GM21723 (cell line): ENCODE measurements at regions not wholly inside any gene's neighbourhood (a gene's known extent, or its start where the extent isn't known, plus 50 kb on each side); places are given as distances from the start of the nearest gene placed in this dataset.
"Not testable (repeated sequence)": the region's sequence is repeated elsewhere in the genome, so short reads cannot be mapped to it uniquely, and the experiment has no call there.

ENCODE experiments used
- ATAC-seq: cut with Tn5 transposase; IDR thresholded peaks from one replicate; pipeline ENCODE4 v1.9.1; 2021; ENCODE audit warnings: mild to moderate bottlenecking, moderate library complexity; ENCODE audit not compliant: unreplicated experiment

DNA sequence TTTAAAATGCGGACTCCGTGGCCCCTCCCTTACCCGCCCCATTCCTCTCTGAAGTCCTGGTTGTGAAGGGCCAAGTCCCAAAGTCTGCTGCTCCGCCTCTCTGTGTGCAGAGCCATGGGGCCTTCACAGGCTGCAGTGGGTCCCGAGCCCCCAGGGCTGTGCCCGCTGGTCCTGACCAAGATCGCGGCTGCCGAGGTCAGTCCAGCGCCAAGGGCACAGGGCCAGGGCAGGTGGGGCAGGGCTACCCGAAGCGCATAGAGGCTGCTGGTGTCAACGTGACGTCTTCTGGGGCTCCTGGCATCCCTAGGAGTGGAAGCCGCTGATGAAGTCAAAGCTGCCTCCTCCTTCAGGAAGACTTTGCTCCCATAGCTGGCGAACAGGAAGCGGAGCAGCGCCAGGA, 858.8 kb downstream of the TUBA3C start:
- ATAC-seq = not testable (repeated sequence)

DNA sequence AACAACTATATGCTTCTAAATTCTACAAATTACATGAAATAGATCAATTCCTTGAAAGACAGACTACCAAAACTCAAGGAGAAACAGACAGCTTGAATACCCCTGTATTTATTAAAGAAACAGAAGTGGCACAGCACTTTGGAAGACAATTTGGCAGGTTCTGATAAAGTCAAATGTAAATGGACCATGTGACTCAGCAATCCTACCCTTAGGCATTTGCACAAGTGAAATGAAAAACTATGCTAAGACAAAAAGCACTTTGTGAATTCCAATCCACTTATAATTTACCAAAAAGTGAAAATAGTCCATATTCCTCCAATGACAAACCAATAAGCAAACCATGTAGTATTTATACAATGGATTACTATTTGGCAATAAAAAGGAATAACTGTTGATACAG, 862.0 kb downstream of the TUBA3C start:
- ATAC-seq = not testable (repeated sequence)

DNA sequence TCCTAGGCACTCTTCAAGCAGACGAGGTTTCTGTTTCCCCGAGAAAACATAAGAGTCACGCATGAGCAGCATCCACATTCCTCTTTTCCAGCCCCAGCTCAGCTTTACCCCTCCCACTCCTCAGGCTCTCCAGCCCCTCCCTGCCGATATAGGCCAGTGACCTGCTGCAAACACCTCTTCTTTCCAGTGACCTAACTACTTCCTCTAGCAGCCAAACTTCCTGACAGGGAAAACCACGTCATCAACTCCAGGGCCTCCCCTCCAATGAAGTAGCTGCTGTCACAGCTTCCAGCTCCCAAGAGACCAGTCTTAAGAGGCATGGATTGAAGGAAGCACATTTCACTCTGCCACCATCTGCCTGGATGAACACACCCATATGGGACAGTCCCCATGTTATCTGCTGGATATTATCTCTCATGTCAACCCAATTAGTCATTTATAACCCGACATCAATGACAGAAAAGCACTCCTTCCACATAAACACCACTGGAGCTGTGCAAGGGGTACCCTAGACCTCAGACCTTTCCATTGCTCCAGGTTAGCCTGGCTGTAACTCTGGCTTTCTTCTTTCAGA, 878.3 kb downstream of the TUBA3C start:
- not testable (repeated sequence) for ATAC-seq

DNA sequence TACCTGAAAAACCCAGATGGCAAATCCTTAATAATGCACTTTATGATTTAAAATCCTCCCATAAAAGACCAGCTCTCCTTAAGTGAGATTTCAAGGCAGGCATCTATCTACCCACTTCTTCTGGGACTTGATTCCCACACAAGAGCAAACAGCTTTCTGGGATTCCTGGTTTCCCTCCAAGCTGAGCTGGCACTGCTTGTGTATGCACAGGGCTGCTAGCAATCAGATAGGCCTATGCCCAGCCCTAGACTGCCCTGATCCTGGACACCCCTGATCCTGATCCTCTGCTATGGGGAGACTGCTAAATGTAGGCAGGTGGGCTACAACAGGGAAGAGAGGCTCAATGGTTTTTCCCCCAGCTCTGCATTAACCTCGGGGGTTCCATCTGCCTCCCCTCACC, 880.7 kb downstream of the TUBA3C start:
- ATAC-seq = not testable (repeated sequence)

DNA sequence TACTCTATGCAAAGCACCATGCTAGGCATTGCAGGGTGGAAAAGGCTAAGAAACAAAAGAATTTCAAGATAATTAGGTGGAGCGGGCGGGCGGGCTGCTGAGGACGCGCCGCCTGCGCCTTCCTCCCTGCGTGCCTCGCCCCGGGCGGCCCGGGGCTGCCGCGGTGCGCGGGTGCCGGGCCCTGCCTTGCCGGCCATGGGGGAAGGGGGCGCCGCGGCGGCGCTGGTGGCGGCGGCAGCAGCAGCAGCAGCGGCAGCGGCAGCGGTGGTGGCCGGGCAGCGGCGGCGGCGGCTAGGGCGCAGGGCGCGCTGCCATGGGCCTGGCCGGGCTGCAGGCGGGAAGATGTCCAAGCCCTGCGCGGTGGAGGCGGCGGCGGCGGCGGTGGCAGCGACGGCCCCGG, 884.3 kb downstream of the TUBA3C start:
- not testable (repeated sequence) for ATAC-seq

DNA sequence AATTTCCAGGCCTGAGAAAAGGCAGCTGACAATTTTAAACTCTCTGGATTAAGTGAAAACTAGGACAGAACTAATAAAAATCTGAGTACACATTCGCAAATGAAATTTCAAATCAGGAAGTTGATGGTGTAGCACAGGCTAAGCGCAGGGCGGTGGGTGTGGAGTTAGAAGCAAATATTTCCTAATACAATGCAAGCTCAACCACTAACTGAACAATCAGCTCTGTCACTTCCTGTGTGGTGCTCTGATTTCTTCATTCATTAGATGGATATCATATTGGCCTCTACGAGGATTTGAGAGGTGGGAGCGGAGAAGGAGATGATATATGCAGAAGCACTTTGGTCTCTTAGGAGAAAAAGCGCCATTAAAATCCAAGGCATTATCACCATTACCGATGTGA, 885.0 kb downstream of the TUBA3C start:
- ATAC-seq = not testable (repeated sequence)

DNA sequence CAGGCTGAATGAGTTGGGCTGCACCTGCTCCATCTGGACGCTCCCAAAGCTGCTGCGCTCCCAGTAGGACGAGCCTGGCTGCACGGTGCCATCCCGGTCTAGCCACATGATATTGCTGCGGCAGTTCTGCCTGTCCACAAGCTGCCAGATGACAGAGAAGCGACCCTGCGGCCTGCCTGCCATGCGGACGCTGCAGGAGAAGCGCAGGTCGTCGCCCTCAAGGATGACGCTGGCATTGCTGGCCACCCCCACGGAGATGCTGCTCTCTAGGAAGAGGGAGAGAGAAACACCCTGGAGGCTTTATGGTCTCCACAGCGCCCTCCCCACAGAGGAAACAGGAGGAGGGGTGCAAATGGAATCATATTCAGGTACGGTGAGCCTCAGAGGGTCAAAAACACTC, 887.3 kb downstream of the TUBA3C start:
- not testable (repeated sequence) for ATAC-seq

DNA sequence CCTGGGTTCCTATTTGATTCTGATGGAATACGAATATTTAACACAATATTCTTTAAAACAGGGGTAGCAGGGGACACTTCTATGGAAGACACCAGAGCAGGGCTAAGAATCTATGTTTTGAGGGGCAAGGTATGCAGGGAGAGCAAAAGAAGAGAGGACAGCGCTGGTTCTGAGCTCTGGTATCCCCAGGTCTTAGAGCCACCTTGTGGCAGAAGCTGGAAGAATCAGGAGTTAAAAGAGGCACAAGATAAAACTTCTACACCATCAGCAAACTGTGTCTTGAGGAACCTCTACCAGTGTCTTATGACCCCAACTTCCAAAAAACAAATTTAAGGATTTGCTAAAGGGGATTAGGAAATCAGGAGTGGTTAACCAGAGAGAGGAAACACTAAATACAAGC, 894.8 kb downstream of the TUBA3C start:
- ATAC-seq = not testable (repeated sequence)

DNA sequence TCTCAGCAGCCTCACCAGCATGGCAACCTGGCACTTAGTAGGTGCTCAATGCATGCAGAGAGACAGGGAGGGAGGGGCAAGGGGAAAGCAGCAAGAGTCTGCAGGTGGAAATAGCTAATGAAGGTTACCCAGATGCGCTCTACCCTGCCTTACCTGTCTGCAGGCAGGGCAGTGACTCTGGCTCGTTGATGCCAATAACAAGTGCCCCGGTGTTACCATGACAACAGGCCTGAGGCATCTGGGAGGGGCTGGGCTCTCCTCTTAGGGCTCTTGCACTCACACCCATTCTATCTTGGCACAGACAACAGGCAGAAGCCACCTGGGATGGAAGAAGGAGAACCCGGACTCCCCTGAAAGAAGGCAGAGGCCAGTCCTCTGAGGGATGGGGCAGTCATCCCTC, 896.0 kb downstream of the TUBA3C start:
- ATAC-seq = not testable (repeated sequence)

DNA sequence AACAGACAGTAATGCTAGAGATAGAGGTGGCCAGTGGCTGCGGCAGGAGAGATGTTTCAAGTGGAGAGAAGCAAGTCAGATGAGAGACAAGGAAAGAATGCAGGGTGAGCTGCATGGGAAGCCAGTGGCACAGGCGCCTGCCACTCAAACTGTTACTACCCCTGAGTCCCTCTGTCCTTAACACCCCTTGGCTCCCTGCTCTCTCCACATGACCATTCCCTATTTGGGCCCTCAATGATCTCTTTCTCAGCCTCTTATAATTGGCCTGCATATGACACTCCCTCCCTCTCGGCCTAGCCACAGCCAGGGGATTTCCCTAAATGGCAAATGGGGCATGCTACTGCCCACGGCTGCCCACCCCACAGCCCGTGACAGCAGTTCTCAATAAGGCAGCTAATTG, 897.6 kb downstream of the TUBA3C start:
- ATAC-seq = not testable (repeated sequence)

DNA sequence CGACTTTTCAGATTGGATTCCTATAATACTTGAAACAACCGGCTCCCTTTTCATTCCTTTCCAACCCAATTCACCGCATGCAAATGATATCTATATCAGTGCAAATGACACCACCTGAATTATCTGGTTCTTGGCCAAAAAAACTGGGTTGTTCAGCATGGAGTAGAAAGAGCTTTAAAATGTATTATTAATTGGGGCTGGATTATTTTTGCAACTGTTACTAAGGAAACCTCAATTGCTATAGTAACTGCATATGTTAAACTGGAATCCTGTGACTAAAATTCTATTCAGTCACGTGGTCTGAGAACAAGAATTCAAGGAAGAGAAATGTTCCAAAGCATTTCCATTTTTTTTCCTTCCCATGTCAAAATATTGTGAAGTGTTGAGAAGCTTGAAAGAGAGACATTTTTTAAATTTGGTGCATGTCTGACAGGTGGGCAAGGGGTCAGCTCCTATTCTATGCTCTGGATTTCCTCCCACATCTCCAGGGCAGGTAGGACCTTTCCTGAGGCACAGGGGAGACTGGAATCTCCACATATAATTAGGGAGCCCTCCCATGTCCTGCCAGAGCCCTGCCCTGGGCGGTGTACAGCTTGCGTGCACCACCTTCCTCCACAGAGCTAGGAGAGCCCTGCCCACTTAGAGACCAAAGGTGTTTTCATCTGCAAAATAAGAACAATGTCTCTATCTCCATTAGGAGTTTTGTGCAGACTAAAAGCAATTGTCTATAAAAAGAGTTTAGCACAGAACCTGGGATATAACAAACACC, 899.6 kb downstream of the TUBA3C start:
- not testable (repeated sequence) for ATAC-seq

DNA sequence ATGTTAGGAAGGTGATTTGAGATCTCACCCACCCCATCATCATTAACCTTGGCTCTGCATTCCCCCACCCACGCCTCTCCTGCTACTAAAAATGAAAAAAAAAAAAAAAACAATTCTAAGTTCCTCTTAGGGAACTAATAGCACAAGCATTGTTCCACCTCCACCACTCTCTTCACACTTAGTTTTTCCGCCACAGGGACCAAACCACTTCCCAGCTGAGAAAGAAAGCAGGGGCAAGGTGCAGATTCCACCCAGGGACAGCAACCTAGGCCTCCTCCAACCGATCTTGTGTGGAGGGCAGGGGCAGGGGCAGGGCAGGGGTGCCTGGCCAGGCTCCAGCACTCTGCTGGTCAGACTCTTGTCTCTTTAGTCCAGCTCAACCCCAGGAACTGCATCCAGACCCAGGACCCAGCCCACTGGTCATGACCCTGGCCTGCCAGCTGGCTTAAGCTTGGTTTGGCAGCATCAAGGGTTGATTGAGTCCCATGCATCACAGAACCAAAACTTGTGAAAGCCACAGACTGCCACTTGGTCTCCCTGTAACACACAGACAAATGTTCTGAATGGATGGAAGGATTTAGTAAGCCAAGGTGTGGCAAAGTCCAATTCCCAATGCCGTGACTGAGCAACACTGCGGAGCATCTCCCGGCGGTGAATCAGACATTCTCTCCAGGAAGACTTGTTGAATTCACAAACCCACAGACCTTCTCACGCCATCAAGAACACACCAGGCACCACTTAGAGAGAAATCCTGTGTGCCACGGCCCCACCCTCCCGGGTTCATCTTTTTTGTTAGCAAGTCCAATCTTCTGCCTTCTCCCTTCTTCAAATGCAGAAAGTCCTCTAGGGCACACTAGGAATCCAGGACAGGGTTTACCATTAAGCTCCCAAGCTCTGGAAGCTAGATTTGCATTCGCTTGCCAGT, 900.5 kb downstream of the TUBA3C start:
- ATAC-seq = not testable (repeated sequence)

DNA sequence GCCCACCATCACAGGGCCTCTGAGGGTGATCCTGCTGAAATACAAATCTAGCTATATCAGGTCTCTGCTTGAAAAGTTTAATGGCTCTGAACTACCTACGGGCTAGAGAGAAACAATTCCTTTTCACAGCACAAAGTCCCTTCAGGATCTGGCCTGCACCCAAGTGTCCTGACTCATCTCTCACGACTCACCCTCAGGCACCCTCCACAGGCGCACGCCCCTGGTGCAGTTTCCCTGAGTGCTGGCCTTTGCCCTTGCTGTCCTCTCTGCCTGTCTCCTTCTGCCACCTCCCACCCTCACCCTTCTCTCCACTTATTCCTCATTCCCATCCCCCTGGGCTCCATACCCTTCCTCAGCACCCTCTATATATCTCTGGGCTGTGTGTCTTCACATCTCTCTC, 901.7 kb downstream of the TUBA3C start:
- not testable (repeated sequence) for ATAC-seq

DNA sequence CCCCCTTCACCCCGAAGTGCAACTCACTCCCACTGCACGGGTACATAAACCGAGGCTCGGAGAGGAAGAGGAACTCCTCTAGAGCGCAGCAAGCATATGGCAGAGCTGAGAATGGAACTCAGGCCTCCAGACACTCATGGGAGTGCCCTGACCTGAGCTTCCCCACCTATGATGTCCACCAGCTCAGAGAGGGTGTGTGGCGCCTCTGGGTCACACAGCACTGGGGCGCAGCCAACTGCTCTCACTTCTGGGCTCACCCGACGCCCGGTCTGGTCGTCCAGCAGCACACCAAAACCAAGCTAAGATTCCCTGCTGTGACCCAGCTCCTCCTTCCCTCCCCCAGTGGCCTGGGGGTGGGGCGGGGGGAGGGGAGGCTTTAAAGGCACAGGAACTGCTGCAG, 904.3 kb downstream of the TUBA3C start:
- not testable (repeated sequence) for ATAC-seq

DNA sequence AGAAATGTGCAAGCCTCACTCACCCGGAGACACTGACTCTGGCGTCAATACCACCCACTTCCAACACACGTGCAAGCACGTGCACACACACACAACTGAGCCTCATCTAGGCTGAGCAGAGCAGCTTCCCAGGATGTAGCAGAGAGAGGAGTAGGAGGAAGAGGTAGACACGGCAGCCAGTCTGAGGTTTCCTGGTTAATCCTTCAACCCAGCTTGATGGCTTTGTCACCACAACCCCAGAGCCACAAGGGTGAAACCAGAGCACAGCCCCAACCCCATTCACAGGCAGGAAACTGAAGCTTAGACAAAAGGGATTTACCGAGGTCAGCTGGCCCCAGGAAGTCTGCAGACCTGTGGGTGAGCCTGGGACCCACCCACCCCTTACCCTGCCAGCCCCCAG, 905.3 kb downstream of the TUBA3C start:
- not testable (repeated sequence) for ATAC-seq

DNA sequence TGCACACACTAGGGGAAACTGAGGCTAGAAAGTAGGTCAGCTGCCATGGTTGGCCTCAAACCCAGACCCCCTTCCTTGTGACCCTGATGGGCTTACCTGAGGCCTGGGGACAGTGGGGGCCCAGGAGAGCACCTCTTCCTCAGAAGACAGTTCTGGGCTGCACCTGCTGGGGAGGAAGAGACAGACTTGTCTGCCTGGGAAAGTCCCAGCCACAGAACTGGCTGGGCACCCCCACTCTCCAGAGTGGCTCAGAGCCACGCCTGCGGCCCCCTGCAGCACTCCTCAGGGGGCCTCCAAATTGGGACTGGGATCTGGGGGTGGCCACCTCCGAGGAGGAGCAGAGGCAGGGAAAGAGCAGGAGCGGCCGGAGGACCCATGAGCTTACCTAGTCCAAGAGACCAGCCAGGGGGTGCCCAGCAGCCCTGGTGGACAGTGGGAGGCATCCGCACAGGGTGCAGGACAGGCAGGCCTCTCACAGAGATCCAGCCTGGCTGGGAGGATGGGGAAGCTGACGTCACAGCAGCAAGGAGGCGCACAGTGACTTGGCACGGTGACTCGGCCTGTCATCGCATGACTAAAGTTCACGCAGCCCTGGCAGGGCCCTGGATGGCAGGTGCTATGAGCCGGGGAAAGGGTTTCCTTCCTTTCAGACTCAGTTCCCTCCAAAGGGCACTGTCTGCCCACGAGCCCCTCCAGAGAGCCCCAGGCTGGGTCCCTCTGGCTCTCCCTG, 907.7 kb downstream of the TUBA3C start:
- not testable (repeated sequence) for ATAC-seq

DNA sequence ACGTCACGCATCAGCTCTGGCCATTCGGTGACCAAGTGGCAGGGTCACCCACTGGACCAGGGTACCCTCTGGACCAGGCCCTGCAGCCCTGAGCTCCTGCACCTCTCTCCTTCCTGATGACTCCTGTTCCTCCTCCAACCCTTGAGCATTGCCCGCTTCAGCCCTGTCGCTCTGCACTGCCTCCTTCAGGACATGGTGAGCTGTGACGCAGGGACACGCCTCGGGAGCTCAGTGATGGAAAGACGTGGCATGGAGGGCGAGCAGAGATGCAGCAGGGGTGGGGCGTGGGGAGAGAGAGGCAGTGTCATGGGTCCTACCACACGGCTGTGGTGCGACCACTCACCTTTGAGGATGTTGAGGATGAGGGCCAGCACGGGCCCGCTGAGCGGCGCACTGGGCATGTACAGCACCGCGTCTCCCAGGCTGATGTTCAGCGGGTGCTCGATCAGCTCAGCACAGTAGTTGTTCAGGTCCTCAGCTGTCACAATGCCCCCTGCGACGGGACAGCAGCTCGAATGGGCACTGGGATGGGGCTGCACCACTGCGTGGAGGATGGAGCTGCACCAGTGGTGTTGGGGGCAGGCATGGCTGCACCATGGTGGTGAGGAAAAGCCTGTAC, 922.7 kb downstream of the TUBA3C start:
- ATAC-seq = not testable (repeated sequence)

DNA sequence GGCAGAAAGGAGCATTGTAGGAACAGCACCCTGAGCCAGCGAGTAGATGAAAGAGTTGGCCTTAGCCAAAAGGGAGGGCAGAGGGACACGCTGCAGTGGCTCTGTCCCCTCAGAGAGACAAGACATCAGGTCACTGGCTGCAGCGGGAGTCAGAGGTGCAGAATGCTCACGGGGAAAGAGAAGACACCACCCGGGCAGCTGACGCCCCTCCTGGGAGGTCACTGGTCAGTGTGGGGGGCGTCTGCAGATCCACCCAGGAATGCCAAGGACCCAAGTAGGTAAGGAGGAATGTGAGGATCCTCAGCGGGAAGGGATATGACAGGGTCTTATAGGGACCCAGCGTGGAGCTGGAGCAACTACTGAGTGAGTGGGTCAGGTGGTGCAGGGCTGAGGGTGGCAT, 923.9 kb downstream of the TUBA3C start:
- ATAC-seq = not testable (repeated sequence)

DNA sequence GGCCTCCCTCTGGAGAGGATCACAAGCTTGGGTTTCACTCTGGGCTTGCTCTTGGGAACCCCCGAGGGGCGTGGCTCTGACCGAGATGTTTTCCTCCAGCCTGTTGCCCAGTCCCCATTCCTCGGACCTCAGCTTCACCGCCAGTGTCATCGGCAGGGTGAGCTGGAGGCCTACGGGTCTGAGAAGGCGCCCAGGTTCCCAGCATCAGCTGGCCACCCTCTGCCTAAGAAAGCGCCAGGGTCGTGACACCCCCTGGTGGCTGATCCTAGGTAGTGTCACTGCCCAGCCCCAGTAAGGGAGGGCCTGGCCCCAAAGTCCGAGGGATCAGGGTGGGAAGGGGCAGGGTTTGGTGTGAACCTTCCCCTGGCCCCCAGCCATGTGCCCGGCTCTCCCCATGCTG, 928.8 kb downstream of the TUBA3C start:
- not testable (repeated sequence) for ATAC-seq

DNA sequence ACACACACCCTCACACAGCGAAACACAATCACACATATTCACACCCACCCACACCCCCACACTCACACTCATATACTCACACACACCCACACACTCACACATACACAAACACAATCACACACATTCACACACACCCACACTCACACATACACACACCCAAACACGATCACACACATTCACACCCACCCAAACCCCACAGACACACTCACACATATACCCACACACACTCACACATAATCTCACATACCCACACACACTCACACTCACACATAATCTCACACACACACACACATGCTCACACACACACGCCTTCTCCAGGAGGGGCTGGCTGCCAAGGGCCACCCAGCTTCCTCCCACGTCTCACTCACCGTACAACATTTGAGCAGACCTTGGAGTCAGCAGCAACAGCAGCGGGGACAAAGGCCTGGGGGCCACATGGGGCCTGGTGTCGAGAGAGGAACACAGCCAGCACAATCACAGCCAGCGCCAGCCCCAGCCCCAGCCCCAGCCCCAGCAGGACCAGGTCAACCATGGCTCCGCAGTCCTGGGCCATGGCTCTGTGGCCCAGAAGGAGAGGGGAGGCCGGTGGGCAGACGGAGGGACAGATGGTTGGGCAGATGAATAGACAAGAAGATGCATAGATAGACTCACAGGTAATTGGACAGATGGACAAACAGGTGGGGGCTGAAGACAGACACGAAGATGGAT, 932.9 kb downstream of the TUBA3C start:
- not testable (repeated sequence) for ATAC-seq
